HEK293 (cell line): ENCODE measurements at regions not wholly inside any gene's neighbourhood (a gene's known extent, or its start where the extent isn't known, plus 50 kb on each side); places are given as distances from the start of the nearest gene placed in this dataset.

Source experiments
- CTCF ChIA-PET: fragments of 350-600 bp; formaldehyde crosslinking; extraction: SDS; loops from one replicate; lab custom pipeline; 2021; ENCODE audit warnings: antibody characterized with exemption; lab: Yijun Ruan, JAX
- POLR2A ChIA-PET: fragments of 300-600 bp; formaldehyde crosslinking; extraction: SDS; loops from one replicate; lab custom pipeline; 2020; ENCODE audit warnings: antibody characterized with exemption, inconsistent platforms; lab: Yijun Ruan, JAX
- H3K27ac ChIP-seq: fragments of 200-500 bp; sonication (Bioruptor generic); 2 replicates; pipeline ENCODE4 v1.5.1; 2014; ENCODE audit warnings: low read depth, low read length, control low read depth, inconsistent platforms; ENCODE audit errors: extremely low read depth
- H3K36me3 ChIP-seq, 2 experiments: fragments of 200-500 bp in 1 of 2; sonication (Bioruptor generic) in 1 of 2; 1 replicate in 1 of 2; 2 replicates in 1 of 2; pipeline ENCODE4 v1.5.1; 2014 to 2017; ENCODE audit warnings: inconsistent platforms in 2 of 2, low read length in 2 of 2; ENCODE audit not compliant: control insufficient read depth in 2 of 2, insufficient read depth in 1 of 2
- H3K4me1 ChIP-seq: fragments of 200-500 bp; sonication (Bioruptor generic); 2 replicates; pipeline ENCODE4 v1.5.1; 2014; ENCODE audit warnings: mild to moderate bottlenecking, low read length, inconsistent platforms; ENCODE audit not compliant: control insufficient read depth, insufficient read depth
- H3K4me3 ChIP-seq: 2 replicates; pipeline ENCODE4 v1.5.1; 2011; ENCODE audit warnings: low read depth, mild to moderate bottlenecking, control low read depth, low read length, moderate library complexity
- H3K9me3 ChIP-seq: fragments of 200-500 bp; sonication (Bioruptor generic); 2 replicates; pipeline ENCODE4 v1.5.1; 2014; ENCODE audit warnings: low read depth, low read length, inconsistent platforms; ENCODE audit not compliant: control insufficient read depth, insufficient read depth
- BCL11A ChIP-seq: fragments of 450-650 bp; formaldehyde crosslinking; IDR thresholded peaks from 2 replicates; pipeline ENCODE4 v1.5.1; 2016; ENCODE audit warnings: low read depth, missing biosample characterization, missing genetic modification characterization
- MZF1 ChIP-seq: fragments of 450-650 bp; formaldehyde crosslinking; IDR thresholded peaks from 2 replicates; pipeline ENCODE4 v1.5.1; 2017; ENCODE audit warnings: missing biosample characterization, missing genetic modification characterization, borderline replicate concordance
- ZBTB26 ChIP-seq: fragments of 450-650 bp; formaldehyde crosslinking; optimal IDR thresholded peaks from 2 replicates; pipeline ENCODE3; 2016; ENCODE audit warnings: missing biosample characterization, mild to moderate bottlenecking, missing genetic modification characterization
- ZNF148 ChIP-seq: fragments of 450-650 bp; formaldehyde crosslinking; IDR thresholded peaks from 2 replicates; pipeline ENCODE4 v1.5.0; 2017; ENCODE audit warnings: missing biosample characterization, missing genetic modification characterization, borderline replicate concordance
- ZNF155 ChIP-seq: fragments of 450-650 bp; formaldehyde crosslinking; IDR thresholded peaks from 2 replicates; pipeline ENCODE4 v1.5.1; 2016; ENCODE audit warnings: missing biosample characterization, missing genetic modification characterization
- ZNF19 ChIP-seq: fragments of 450-650 bp; formaldehyde crosslinking; IDR thresholded peaks from 2 replicates; pipeline ENCODE4; 2016; ENCODE audit warnings: missing biosample characterization, missing genetic modification characterization, low read depth
- ZNF2 ChIP-seq: fragments of 450-650 bp; formaldehyde crosslinking; IDR thresholded peaks from 2 replicates; pipeline ENCODE4 v1.5.1; 2016; ENCODE audit warnings: missing biosample characterization, missing genetic modification characterization
- ZNF223 ChIP-seq: fragments of 450-650 bp; formaldehyde crosslinking; IDR thresholded peaks from 2 replicates; pipeline ENCODE4 v1.5.1; 2016; ENCODE audit warnings: missing biosample characterization, missing genetic modification characterization
- ZNF23 ChIP-seq: fragments of 450-650 bp; formaldehyde crosslinking; IDR thresholded peaks from 2 replicates; pipeline ENCODE4 v1.5.1; 2016; ENCODE audit warnings: missing biosample characterization, missing genetic modification characterization, borderline replicate concordance
- ZNF24 ChIP-seq: fragments of 450-650 bp; formaldehyde crosslinking; IDR thresholded peaks from 2 replicates; pipeline ENCODE4 v1.5.1; 2016; ENCODE audit warnings: missing biosample characterization, missing genetic modification characterization
- ZNF37A ChIP-seq: fragments of 450-650 bp; IDR thresholded peaks from 2 replicates; pipeline ENCODE4 v1.5.1; 2018; ENCODE audit warnings: missing biosample characterization, missing genetic modification characterization
- ZNF391 ChIP-seq: fragments of 450-650 bp; formaldehyde crosslinking; IDR thresholded peaks from 2 replicates; pipeline ENCODE4 v1.5.1; 2016; ENCODE audit warnings: low read depth, missing biosample characterization, missing genetic modification characterization, borderline replicate concordance
- ZNF398 ChIP-seq: fragments of 450-650 bp; formaldehyde crosslinking; IDR thresholded peaks from 2 replicates; pipeline ENCODE4 v1.5.1; 2017; ENCODE audit warnings: missing biosample characterization, missing genetic modification characterization
- ZNF423 ChIP-seq: fragments of 450-650 bp; formaldehyde crosslinking; IDR thresholded peaks from 2 replicates; pipeline ENCODE4 v1.5.1; 2016; ENCODE audit warnings: missing biosample characterization, missing genetic modification characterization
- ZNF473 ChIP-seq: fragments of 450-650 bp; formaldehyde crosslinking; IDR thresholded peaks from 2 replicates; pipeline ENCODE4 v1.5.1; 2017; ENCODE audit warnings: missing biosample characterization, missing genetic modification characterization
- ZNF544 ChIP-seq: fragments of 450-650 bp; formaldehyde crosslinking; IDR thresholded peaks from 2 replicates; pipeline ENCODE4 v1.5.0; 2017; ENCODE audit warnings: missing biosample characterization, missing genetic modification characterization
- ZNF664 ChIP-seq: fragments of 450-650 bp; formaldehyde crosslinking; IDR thresholded peaks from 2 replicates; pipeline ENCODE4 v1.5.1; 2016; ENCODE audit warnings: missing biosample characterization, missing genetic modification characterization
- ZNF670 ChIP-seq: fragments of 450-650 bp; formaldehyde crosslinking; IDR thresholded peaks from 2 replicates; pipeline ENCODE4 v1.5.1; 2016; ENCODE audit warnings: missing biosample characterization, missing genetic modification characterization, low read depth
- ZNF677 ChIP-seq: fragments of 450-650 bp; IDR thresholded peaks from 2 replicates; pipeline ENCODE4 v1.5.0; 2018; ENCODE audit warnings: missing biosample characterization, mild to moderate bottlenecking, missing genetic modification characterization, moderate library complexity
- TF ChIP-seq, protein P1 (sequence below): fragments of 450-650 bp; formaldehyde crosslinking; IDR thresholded peaks from 2 replicates; pipeline ENCODE4 v1.5.1; 2016; ENCODE audit warnings: missing biosample characterization, missing genetic modification characterization
- TF ChIP-seq, protein P2 (sequence below): fragments of 450-650 bp; formaldehyde crosslinking; IDR thresholded peaks from 2 replicates; pipeline ENCODE4 v1.5.1; 2016; ENCODE audit warnings: missing biosample characterization, missing genetic modification characterization
- TF ChIP-seq, protein P3 (sequence below): fragments of 450-650 bp; formaldehyde crosslinking; IDR thresholded peaks from 2 replicates; pipeline ENCODE4 v1.5.1; 2017; ENCODE audit warnings: missing biosample characterization, missing genetic modification characterization

DNA sequence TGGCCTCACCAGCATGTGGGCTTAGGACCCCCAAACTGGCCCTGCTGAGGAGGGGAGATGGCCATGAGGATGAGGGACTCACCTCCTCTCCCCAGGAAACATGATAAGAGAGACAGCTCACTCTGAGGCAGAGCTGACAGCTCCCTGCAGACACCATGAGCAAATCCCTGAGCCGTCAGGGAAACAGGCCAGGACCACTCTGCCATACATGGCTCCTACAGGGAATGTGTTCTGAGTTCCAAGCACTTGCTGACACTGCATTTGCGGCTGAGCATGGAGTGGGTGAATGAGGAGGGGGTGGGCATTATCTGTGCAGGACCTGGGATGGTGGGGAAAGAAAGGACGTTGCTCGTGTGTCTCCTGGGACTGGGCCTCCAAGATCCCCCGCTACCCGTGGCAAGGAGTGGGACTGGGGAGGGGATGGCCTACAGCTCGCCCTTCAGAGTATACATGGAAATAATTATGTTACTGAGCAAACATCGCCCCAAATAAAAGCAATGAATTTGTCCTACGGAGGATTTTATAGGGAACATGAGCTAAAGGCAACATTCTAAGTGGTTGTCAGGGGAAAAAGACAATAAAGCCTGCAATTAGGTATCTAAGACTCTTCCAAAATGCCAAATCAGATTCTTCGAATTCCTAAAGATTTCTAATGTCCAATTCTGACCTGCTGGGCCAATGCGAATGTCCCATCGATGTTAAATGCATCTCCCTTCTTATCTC is 355.9 kb upstream of the AJAP1 start (continued):
- TF ChIP-seq ZNF223 (tag by site-specific recombination) (no peak), ZNF670 (no peak)
- TF ChIP-seq, protein P1, sequence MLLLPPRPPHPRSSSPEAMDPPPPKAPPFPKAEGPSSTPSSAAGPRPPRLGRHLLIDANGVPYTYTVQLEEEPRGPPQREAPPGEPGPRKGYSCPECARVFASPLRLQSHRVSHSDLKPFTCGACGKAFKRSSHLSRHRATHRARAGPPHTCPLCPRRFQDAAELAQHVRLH (tag by site-specific recombination) = no peak
- TF ChIP-seq, protein P2, sequence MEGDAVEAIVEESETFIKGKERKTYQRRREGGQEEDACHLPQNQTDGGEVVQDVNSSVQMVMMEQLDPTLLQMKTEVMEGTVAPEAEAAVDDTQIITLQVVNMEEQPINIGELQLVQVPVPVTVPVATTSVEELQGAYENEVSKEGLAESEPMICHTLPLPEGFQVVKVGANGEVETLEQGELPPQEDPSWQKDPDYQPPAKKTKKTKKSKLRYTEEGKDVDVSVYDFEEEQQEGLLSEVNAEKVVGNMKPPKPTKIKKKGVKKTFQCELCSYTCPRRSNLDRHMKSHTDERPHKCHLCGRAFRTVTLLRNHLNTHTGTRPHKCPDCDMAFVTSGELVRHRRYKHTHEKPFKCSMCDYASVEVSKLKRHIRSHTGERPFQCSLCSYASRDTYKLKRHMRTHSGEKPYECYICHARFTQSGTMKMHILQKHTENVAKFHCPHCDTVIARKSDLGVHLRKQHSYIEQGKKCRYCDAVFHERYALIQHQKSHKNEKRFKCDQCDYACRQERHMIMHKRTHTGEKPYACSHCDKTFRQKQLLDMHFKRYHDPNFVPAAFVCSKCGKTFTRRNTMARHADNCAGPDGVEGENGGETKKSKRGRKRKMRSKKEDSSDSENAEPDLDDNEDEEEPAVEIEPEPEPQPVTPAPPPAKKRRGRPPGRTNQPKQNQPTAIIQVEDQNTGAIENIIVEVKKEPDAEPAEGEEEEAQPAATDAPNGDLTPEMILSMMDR (tag by site-specific recombination) = no peak

DNA sequence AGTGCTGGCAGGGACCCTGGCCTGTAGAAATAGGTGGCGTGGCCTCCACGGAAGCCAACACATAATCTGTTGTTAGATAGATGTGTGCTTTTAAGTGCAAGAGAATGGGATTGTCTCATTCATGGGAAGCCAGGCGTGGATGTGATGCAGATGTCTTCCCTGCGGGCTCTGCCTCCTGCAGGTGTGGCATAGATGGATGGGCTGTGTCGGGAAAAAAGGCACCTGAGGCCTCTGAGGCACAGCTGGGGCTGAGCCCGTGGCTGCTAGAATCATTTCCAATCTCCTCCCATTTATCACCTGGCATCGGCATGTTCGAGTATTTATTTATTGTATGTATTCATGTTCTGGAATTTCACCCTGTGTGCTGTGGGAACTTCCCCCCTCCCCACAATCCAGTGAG is 353.4 kb upstream of the AJAP1 start:
- no peaks in the 10 kb centered on the region for H3K4me1 ChIP-seq
- H3K4me3 ChIP-seq = no peak overlapping the region
- H3K27ac ChIP-seq = no peak overlapping the region
- POLR2A ChIA-PET = no interaction called here
- CTCF ChIA-PET = no interaction called here
- H3K9me3 ChIP-seq = no peaks in the 10 kb centered on the region
- no peaks in the 10 kb centered on the region for H3K36me3 ChIP-seq
- no peak for TF ChIP-seq ZNF664 (tag by site-specific recombination)
- TF ChIP-seq ZNF473 (tag by site-specific recombination) = no peak
- no peak for TF ChIP-seq ZNF398 (tag by site-specific recombination)
- TF ChIP-seq ZNF23 (tag by site-specific recombination) = no peak
- no peak for TF ChIP-seq ZNF423 (tag by site-specific recombination)
- TF ChIP-seq ZNF155 (tag by site-specific recombination) = no peak
- no peak for TF ChIP-seq ZNF677 (tag by site-specific recombination)
- TF ChIP-seq MZF1 (tag by site-specific recombination) = no peak
- TF ChIP-seq ZNF19 = no peak
- TF ChIP-seq, protein P3, sequence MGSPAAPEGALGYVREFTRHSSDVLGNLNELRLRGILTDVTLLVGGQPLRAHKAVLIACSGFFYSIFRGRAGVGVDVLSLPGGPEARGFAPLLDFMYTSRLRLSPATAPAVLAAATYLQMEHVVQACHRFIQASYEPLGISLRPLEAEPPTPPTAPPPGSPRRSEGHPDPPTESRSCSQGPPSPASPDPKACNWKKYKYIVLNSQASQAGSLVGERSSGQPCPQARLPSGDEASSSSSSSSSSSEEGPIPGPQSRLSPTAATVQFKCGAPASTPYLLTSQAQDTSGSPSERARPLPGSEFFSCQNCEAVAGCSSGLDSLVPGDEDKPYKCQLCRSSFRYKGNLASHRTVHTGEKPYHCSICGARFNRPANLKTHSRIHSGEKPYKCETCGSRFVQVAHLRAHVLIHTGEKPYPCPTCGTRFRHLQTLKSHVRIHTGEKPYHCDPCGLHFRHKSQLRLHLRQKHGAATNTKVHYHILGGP (tag by site-specific recombination) = no peak
- no peak for TF ChIP-seq ZNF2 (tag by site-specific recombination)

DNA sequence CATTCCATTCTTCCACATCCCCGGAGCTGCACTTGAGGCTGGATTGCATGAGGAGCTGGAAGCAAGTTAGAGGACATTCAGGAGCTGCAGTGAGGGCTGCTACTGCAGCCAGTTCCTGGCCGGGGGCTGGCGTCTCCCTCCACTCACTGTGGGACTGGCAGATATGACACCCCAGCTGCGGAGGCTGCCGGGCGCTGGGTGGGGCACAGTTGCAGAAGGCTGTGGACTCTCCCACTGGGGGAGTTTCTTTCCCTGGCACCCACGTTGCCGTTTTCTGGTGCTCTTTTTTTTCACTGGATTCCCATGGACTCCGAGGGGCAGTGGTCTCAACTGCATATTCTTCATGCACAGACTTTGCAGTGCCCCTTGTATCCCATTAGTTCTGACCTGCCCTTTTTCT is 351.1 kb upstream of the AJAP1 start:
- no peaks in the 10 kb centered on the region for H3K9me3 ChIP-seq
- no peak overlapping the region for H3K27ac ChIP-seq
- H3K36me3 ChIP-seq = no peaks in the 10 kb centered on the region
- no peaks in the 10 kb centered on the region for H3K4me1 ChIP-seq
- no peak overlapping the region for H3K4me3 ChIP-seq
- POLR2A ChIA-PET = no interaction called here
- CTCF ChIA-PET = no interaction called here
- no peak for TF ChIP-seq ZNF544 (tag by site-specific recombination)
- no peak for TF ChIP-seq ZNF24 (tag by site-specific recombination)
- TF ChIP-seq ZBTB26 (tag by site-specific recombination) = no peak
- no peak for TF ChIP-seq ZNF148 (tag by site-specific recombination)
- no peak for TF ChIP-seq ZNF391 (tag by site-specific recombination)
- no peak for TF ChIP-seq ZNF155 (tag by site-specific recombination)
- TF ChIP-seq ZNF37A (tag by site-specific recombination) = no peak
- TF ChIP-seq BCL11A (tag by site-specific recombination) = no peak
